CD4-positive, alpha-beta T cell treated with Interleukin-1 beta for 1 hour (primary cell): ENCODE measurements at regions not wholly inside any gene's neighbourhood (a gene's known extent, or its start where the extent isn't known, plus 50 kb on each side); places are given as distances from the start of the nearest gene placed in this dataset.
"Not testable (repeated sequence)": the region's sequence is repeated elsewhere in the genome, so short reads cannot be mapped to it uniquely, and the experiment has no call there.

ENCODE experiments used
- DNase-seq, 2 donors: peaks; one replicate each; pipeline ENCODE4 v3.0.0-alpha.2; 2020 to 2022

DNA sequence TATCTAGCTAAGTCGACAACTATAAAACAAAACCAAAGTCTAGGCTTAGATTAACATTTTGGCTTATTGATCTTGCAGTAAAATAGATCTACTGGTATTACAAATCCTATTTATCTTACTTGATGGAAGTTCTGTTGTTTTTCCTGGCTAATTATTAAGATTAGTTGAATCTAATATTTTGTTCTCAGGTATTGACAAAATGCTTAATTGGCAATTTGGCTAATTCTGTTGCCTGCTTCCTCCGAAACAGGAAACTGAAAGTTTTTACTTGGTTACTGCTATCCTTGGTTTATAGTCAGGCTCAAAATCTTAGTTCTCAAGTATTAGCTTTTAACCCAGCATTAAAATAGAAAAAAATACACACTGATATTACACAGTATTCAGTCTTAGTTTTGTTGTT lies 820.5 kb downstream of the NR2F1-AS1 start:
- DNase-seq = no peak

DNA sequence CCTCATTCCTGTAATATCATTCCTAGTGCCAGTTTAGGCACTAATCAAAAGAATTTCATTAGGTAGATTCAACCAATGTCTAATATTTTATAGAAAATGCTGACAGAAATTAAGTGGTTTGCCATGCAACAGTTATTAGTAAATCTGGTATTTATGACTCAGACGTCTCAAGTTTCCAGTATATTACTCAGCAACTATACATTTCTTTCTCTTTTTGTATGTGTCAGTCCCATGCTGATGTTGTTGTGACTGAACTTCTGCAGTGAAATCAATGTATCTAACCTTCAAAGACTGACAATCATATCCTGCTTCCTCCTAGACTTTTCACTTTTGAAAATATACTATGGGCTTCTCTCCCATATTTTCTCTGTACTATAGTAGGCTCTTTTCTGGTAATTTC lies 822.5 kb downstream of the NR2F1-AS1 start:
- DNase-seq = no peak

DNA sequence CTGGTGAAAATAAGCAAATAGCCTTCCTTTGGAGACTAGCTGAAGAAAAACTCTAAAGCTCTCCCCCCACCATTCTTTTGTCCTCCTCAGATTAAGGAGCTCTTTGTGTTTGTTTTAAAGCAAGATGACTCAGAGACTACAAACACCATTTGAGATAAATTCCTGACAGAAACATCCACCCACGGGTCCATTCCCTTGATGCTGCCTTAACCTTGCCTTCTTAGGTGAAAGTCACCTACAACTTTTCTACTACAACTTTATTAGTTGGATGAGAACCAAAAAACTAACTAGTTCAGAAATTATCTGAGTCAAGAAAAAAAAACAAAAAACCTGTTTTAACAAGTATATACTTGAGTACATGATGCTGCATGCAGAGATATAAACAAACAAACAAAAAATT lies 831.1 kb downstream of the NR2F1-AS1 start:
- no peak for DNase-seq

DNA sequence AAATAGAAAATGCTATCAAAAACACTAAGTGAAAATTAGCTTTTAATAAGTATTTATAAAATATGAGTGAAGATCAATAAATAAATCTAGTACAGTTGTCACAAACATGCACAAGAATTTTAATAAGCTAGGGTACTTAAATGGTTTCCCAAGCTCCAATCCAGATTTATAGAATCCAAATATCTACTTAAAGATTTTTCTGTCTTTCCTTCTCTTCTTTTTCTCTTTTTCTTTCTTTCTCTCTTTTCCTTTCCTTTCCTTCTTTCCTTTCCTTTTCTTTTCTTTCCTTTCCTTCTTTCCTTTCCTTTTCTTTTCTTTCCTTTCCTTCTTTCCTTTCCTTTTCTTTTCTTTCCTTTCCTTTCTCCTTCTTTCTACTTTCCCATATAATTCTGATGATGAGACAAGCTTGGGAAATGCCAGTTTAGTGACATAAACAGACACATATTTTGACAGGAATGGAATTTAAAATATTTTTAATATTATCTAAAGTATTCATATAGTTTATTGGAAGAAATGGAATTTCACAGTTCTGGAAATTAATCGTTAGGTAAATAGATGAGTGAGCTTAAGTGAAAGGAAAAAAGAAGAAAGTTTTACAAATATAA lies 832.8 kb downstream of the NR2F1-AS1 start:
- no peak for DNase-seq

DNA sequence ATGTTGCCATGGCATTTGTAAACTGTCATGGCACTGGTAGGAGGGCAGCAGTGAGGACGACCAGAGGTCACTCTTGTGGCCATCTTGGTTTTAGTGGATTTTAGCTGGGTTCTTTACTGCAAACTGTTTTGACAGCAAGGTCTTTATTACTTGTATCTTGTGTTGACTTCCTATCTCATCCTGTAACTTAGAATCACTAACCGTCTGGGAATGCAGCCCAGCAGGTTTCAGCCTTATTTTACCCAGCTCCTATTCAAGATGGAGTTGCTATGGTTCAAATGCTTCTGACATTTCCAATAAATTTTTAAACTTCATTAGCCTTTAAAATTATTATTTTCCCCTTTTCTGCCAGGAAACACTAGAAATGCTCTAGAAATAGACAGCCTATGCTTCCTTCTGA lies 839.1 kb downstream of the NR2F1-AS1 start:
- no peak for DNase-seq

DNA sequence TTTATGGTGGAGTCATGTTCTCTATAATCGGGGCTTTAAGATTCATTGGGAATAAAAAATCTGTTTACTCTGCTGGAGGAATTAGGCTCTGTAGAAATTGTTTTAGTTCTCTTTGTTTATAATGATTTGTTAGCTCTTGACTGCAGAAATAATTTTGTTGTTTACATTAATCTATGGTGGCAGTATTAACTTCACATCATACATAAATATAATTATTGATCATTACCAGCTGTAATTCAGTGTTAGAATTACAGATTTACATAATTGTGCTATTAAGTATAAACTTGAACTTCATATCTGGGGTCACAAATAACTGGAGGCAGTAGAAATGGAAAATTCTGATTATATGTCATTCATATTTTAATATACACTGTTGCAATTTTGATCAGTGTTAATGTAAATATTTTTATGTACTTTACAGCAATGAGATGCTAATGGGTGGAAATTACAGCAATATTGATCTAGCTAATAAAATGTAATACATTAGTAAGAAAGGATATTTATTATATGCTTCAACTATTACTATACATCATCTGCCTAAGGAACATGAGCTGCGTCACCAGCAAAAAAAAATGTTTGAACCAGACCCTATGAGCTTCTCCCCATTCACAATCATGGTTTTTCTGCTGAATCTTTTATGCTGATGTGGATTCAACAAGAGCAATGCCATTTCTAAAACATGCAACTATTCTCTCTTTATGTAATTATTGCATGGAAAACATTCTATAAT lies 846.6 kb downstream of the NR2F1-AS1 start:
- DNase-seq = no peak

DNA sequence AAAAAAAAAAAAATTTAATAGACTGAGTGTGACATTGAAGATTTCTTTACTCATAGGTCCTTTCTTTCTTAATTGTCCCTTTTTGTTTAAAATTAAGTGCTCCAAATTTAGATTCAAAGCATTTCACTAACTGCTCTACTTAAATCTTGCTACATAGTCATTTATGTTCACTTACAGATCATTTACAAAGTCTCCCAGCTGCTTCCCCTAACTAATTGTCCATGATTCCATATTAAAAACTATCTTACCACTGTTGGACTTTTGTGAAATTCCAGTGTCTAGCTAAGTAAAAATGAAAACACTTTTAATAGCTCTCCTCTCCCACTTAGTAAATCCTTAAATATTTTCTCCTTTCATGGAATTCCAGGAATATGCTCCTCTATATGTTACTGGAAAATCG lies 850.5 kb downstream of the NR2F1-AS1 start:
- no peak for DNase-seq

DNA sequence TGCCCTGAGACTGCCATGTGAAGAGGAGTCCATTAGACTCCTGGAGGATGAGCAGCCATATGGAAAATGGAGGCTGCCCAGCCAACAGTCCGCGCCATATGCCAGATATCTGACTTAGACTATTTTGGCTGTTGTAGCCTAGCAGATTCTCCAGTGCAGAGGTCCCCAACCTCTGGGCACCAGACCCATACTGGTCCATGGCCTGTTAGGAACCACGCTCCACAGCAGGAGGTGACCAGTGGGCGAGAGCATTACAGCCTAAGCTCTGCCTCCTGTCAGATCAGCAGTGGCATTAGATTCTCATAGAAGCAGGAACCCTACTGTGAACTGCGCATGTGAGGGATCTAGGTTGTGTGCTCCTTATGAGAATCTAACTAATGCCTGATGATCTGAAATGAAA lies 851.9 kb downstream of the NR2F1-AS1 start:
- no peak for DNase-seq

DNA sequence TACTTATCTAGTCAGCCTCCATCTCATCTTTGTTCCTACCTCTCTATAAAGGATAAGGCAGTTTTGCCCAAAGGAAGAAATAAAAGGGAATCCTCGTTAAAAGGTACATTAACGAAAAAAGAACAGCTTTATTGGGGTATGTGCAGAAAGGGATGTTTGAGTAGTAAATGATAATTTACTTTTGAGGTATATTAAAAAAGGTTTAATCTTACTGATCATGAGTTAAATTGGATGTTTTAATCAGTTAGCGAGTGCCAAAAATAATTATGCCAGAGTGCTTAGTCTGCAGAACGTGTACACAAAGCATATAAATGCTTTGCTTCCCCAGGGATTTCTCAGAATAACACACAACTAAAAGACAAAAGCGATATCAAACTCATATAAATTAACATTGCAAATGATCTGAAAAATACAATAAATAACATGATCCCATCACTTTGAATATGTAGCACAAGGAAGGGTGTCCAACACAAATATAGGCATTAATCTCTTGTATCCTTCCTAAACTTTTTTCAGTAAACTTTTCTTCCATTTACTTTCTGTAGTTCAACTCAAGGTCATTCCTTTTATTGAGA lies 865.0 kb downstream of the NR2F1-AS1 start:
- no peak for DNase-seq

DNA sequence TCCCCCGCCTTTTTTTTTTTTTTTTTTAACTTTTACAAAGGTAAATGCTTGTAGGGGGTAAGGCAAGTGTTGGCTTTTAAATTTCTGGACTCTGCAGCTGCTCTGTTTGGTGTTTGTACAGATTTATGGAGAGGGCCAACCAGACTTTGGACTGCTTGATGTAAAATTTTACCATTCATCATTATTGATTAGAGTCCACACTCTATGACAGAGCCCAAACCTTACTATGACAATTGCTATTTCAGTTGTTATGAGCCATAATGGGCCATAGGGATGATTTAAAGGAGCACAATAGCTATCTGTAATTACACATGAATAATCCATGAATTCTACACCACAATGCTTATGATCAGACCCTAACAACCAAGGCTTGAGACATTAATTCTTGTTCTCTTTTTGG lies 867.2 kb downstream of the NR2F1-AS1 start:
- no peak for DNase-seq

DNA sequence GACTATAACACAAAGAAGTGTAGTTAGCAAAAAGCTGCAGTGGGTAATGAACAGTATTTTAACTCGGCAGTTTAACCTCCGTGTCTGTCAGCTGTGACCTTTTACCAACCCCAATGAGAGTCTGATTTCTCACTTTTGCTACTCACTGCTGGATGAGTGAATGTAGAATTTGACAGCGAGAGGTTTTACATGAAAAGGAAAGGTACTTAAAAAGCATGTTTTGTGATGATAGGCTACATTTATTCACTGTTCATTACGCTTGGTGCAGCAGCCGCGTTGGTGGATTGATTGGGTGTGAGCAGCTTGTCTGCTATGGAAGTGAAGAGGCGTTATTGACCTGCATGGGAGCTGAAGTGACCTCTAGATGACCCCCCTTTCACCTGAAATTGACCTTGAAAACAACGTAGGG lies 867.7 kb downstream of the NR2F1-AS1 start:
- no peak for DNase-seq

DNA sequence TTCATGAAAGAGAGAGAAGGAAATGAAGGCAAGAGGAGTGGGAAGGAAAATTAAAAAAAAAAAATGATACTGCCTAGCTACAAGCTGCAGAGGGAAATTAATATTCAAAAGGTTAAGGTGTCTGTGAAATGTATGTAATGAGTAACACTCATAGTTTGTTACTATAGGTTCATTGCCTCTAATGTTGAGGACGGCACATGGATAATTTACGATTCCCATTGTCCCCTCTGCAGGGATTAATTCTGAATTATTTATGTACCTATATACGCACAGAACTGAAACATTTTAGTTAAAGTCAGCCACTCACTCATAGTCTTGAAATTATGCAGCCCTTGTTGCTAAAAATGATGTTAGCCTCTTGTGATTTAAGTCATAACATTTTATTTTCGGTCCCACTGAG lies 869.1 kb downstream of the NR2F1-AS1 start:
- no peak for DNase-seq

DNA sequence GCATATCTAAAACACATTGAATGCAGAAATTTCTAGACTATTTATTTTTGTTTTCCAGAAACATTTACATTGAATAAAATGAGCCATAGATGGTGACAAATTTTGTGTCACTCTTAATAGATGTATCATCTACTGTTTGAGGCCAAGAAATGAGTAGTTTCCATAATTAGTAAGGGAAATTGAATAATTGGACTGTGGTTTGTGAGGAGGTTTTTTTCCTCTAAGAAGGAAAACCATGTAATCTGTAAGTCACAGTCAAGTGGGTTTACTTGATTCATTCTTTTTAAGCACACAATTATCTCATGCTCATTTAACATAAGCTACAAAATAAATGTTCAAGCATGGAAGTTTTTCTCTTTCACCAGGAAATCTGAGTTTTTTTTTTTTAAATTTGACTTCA lies 876.4 kb downstream of the NR2F1-AS1 start:
- DNase-seq = no peak

DNA sequence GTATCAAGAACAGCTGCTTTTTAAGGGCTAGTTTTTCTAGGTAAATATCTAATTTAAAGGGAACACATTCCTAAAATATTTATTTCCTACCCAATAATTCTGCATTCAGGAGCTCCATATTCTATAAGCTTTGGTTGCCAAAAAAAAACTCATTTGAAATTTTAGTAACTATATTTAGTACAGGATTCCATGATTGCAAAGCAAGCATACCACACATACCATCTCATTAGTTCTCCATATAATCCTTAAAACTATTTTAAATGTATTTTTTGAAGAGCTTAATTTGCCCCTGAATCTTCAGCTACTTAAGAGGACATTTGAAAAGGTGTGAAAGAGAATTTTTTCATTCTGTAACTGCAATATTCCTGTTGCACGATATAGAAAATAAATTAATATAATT lies 877.0 kb downstream of the NR2F1-AS1 start:
- no peak for DNase-seq

DNA sequence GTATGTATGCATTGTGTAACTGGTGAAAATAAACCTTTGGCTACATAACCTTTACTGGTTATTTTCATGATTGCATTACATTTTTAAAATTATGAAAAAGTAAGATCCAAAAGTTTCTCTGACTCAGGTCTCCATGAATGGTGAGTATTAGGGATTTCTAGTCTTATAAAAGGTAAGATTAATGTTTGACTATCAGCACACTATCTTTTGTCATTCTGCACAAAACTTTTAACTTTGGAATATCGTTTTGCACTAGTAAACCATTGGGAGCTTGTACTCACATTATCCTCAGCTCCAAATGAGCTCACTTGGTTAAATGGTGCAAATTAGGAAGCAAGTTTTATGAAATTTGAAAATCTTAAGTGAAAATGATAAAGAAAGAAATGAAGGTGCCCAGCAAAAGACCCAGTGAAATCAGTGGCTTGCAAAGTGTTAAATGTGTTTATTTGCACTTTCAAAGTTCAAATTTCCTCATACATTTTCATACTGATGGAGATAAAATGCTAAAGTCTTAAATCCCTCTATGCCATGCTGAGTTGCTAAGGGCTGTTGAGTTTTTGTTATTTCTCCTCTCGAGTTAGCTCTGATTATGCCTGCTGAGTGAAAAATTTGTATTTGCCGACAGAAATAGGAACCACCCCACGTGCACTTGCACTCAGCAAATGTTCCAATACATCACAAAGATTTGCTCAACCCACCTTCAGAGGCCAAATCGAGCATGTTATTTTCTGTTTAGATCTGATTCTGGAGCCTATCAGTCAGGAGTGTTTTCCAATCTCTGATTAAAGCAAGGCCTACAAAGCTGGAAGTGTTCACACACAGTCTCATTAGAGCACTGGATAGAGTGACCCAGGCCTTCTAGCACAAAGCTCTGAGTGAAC lies 885.7 kb downstream of the NR2F1-AS1 start:
- no peak for DNase-seq

DNA sequence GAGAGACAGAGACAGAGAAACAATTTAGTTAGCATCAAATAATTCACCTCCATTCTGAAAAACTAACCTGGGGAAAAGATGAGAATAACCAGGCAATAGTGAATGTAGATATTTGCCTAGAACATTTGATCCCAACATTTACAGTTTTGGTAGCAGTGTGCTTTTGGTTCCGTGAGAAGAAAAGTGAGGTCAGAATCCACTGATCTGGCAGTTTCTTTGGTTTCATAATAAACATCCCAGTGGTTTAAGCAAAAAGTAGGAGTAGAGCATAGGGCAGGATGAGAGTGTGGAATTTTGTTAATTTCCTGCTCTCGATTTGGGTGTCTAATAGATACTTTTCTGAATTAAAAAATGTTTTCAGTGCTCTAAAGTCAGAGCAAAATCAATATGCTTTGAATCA lies 887.0 kb downstream of the NR2F1-AS1 start:
- no peak for DNase-seq

DNA sequence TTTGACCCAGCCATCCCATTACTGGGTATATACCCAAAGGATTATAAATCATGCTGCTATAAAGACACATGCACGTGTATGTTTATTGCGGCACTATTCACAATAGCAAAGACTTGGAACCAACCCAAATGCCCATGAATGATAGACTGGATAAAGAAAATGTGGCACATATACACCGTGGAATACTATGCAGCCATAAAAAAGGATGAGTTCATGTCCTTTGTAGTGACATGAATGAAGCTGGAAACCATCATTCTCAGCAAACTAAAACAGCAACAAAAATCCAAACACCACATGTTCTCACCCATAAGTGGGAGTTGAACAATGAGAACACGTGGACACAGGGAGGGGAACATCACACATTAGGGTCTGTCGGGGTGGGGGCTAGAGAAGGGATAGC lies 889.1 kb downstream of the NR2F1-AS1 start:
- DNase-seq = not testable (repeated sequence)

DNA sequence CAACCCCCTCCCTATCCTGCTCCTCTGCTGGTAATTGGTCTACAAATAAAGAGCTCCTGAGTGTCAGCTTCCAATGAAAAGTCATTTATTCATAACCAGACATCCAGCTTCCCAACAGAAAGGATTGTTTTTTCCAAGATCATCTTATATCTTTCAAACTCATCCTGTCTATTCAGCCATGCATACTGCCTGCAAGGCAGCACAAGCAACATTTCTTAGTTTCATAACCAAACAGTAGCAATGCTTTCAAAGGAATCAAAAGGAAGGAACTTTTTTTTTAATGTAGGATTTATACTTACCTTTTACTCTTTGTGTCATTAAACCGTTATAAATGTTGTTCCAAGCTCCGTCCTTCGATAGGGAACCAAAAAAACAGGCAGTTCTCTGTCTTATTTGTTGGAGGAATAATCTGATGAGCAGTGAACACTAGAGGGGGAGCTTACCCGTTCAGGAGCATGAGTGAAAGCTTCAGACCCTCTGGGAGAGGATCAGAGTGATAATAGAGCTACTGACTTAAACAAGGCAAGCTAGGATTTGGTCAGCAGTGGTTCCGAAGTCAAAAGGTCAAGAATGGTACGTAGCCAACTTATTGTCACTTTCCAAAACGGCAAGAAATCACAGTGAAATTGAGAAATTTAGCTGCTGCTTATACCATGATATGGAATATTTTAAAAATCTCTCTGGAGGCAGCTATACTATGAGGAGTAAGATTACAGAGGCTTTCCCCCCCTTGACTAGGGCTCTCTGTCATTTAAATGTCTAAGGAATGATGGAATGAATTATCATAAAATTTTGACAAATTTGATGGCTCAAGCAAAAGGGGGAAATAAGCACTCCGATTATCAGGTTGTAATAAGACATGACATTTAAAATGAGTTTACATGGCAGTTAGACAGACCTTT lies 892.9 kb downstream of the NR2F1-AS1 start:
- DNase-seq = no peak

DNA sequence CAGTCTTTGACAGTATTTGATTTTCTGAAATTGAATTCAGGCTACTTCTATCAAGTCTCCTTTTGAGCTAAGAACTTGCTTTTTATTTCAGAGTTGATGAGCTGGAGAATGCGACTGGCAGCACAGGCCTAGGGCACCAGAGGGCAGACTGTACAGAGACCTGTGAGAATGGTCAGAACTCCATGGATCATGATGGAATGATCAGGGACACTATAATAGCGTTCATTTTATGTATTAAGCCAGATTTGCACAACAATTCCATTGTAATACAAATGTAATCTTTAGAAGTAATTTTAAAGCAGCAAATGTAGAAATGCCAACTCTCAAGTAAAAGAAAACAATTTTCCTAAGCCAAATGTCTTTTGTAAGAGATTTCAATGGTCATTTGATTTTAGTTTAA lies 902.4 kb downstream of the NR2F1-AS1 start:
- DNase-seq = no peak

DNA sequence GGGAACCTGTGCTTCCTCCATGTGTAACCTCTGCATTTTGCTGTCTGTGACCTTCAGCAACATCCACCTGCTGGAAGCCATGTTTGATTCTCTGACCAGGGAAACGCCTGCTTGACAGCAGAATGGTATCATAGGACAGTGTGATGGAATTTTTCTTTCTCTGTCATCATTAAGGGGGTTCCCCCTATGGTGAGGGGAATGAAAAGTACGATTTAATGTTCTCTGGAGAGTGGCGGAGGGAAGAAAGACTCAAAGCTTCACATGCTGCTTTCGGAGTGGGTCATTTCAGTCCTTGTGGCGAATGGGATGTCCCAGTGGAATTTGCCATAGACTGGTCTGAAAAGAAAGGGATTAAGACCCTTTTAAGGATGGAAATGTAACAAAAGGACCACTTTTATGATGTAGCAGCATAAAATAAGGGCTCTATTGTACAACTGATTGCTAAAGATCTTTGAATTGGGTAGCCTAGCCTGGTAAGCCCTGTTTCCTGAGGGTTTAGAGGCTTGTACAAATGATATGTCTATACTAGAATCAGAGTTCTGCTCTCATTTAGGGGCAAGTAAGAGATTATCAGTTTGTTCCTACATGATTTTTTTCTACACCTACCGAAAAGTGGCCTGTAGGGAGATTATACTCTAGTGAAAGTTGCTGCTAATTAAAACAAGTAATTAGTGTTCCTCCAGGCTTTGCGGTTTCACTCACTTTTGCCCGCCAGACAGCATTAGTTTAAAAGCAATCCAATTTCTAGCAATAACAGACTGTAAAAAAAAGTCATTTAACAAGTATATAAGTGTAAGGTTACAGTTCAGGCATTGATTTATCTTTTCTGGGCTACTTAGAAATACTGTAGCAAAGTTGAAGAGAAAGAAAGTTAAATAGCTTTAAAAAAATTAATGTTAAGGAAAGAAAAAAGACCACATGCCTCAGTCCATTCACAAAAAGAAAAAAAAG lies 904.5 kb downstream of the NR2F1-AS1 start:
- no peak for DNase-seq

DNA sequence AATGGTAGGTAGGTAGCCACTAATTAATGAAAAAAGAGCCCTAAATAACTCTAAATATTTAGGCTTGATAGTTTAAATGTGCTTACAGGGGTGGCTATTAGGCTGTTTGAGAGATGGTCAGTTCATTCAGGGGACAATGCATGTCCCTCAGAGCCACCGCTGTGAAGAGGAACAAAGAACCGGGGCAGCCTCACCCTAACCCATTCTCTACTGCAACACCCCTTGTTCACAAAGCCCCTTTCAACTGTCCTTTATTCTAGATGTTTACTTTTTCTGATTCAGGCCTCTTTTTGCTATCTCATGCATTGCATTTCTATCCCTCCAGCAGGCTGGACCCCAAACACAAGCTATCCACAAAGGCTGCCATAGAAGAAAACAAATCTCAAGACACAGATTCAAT lies 906.7 kb downstream of the NR2F1-AS1 start:
- DNase-seq = no peak
